ENCODE measurements at regions not wholly inside any gene's neighbourhood (a gene's known extent, or its start where the extent isn't known, plus 50 kb on each side); places are given as distances from the start of the nearest gene placed in this dataset.
A peak's percentile ranks its signal among the peaks of the same experiment; 100 is the strongest.

GRCh38 chr18:61980355-61980754, 87.5 kb upstream of the RNF152 start:
- ATAC-seq (ENCODE audit: low FRiP score in 2 of 2) = no peak
- 48 to 64% methylated on average over 2 of the region's 2 CpGs for WGBS, 2 donors

DNA sequence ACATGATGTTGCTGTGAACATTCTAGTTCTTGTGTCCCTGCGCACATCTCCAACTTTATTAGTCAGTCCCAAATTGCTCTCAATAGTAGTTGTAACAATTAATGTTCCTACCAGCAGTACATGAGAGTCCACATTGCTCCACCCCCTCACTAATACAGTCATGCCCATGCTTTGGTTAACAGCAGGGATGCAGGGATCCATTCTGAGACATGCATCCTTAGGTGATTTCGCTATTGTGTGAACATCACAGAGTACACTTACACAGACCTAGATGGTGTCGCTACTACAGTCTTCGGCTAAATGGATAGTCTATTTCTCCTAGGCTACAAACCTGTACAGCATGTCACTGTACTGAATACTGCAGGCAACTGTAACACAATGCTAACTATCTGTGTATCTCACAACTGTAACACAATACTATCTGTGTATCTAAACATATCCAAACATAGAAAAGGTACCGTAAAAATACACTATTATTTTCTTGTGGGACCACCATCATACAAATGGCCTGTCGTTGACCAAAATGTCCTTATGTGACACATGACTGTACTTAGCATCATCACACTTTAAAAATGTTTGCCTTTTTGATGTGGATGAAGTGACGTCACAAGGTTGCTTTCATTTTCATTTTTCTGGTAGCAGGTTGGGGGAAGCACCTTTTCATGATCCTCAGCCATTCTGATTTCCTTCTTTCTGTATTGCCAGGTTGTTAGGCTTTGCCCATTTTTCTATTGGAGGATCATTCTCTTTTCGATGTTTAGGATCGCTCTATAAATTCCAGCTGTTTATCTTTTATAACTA, 82.9 kb upstream of the RNF152 start:
- WGBS, 2 donors = 83 to 86% methylated on average over 9 of the region's 9 CpGs
- Histone ChIP-seq H3K36me3 (no peaks in the 10 kb centered on the region), H3K4me1 (peaks cover 0 to 7% (median 3%) of the 10 kb centered on the region in 4 donors), H3K27me3 (no peaks in the 10 kb centered on the region), H3K27ac (no peak overlapping the region), H3K4me3 (no peak overlapping the region), H3K9me3 (no peaks in the 10 kb centered on the region)
- no peak for TF ChIP-seq CTCF (IDR thresholded peaks at IDR 0.05)
- TF ChIP-seq POLR2A (IDR thresholded peaks at IDR 0.05) = no peak
- TF ChIP-seq POLR2AphosphoS5 (IDR thresholded peaks at IDR 0.05) = no peak
- TF ChIP-seq EP300 (IDR thresholded peaks at IDR 0.05) = no peak
- DNase-seq (no peak), ATAC-seq (ENCODE audit: low FRiP score in 2 of 2) (no peak)

More at GRCh38 chr18:61980355-61980754, 87.5 kb upstream of the RNF152 start:
- DNase-seq = no peak
- H3K27me3 ChIP-seq = no peaks in the 10 kb centered on the region
- peaks cover 0 to 5% (median 0%) of the 10 kb centered on the region in 4 donors for H3K4me1 ChIP-seq
- H3K36me3 ChIP-seq = no peaks in the 10 kb centered on the region
- H3K9me3 ChIP-seq = no peaks in the 10 kb centered on the region
- TF ChIP-seq POLR2A (IDR thresholded peaks at IDR 0.05) (no peak), CTCF (IDR thresholded peaks at IDR 0.05) (no peak), POLR2AphosphoS5 (IDR thresholded peaks at IDR 0.05) (no peak), EP300 (IDR thresholded peaks at IDR 0.05) (no peak)
- H3K4me3 ChIP-seq = no peak overlapping the region
- no peak overlapping the region for H3K27ac ChIP-seq

DNA sequence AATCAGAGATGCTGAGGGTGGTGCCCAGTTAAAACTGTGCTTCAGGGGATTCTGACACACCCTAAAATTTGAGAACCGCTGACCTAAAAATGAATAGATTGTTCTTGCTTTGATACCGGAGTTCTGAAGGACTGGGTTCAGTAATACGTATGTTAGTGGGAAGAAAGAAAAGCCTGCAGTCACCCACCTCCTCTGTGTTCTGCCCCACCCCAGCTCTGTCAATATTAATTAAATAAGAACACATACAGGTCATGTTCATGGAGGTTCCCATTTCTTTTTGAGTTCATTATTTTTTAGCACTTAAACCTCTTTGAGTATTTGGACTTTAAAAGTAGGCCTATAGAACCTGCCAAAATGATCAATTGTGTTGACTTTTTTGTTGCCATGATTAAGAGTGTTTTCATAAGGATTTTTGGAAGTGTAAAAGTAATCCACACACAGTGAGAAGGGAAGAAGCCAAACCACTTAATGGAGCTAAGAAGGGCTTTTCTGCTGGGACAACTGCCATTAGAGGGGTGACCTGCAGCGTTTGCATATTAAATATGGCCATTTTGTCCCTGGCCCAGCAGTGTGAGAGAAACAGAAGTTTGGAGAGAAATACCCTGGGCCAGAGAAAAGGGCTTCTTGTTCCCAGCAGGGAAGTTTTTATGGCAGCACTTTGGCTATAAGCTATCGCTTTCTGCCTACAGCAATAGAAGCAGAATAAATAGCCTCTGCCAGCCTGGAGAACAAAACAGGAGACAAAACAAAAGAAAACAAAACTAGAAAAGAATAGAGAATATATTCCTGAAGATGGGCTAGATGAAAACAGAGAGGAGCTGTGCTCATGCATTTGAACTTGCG, 80.7 kb upstream of the RNF152 start:
- Histone ChIP-seq H3K36me3 (no peaks in the 10 kb centered on the region), H3K4me1 (peaks cover 0 to 7% (median 0%) of the 10 kb centered on the region in 4 donors), H3K27ac (no peak overlapping the region), H3K4me3 (no peak overlapping the region), H3K9me3 (no peaks in the 10 kb centered on the region), H3K27me3 (no peaks in the 10 kb centered on the region)
- ATAC-seq (ENCODE audit: low FRiP score in 2 of 2) (no peak), DNase-seq (no peak)
- WGBS, 2 donors = 78 to 79% methylated on average over 6 of the region's 6 CpGs
- TF ChIP-seq EP300 (IDR thresholded peaks at IDR 0.05) (no peak), POLR2A (IDR thresholded peaks at IDR 0.05) (no peak), CTCF (IDR thresholded peaks at IDR 0.05) (no peak), POLR2AphosphoS5 (IDR thresholded peaks at IDR 0.05) (no peak)

DNA sequence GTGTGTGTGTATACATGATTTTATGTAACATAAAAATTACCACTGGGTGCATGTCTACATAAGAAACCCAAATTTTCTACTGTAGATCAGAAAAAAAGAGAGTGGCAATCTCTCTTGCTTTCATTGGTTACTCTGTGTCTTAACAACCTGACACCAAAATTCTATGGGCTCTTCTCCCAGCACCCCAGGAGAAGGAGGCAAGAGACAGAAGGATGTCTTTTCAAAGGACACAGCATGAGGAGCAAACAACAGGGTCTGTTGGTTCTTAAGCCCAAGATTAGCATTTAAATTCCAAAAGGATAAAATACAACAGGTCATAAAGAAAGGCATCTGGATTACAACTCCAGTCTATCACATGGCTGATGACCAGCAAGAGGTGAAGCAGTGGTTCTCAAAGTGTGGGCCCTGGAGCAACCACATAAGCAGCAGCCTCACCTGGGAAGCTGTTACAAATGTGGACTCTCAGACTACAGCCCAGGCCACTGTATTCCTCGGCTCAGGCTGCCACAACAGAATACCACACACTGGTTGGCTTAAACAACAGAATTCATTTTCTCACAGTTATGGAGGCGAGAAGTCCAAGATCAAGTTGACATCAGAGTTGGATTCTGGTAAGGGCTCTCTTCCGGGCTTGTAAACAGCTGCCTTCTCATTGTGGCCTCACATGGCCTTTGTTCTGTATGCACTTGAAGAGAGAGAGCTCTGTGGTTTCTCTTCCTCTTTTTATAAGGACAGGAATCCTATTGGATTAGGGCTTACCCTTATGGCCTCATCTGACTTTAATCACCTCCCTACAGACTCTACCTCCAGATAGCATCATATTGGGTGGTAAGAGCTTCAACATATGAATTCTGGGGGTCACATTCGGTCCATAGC, 79.8 kb upstream of the RNF152 start:
- peak; percentile 55 to 67 for ATAC-seq (ENCODE audit: low FRiP score in 2 of 2)

More for the DNA sequence above, 79.8 kb upstream of the RNF152 start:
- no peaks in the 10 kb centered on the region for H3K36me3 ChIP-seq
- H3K4me3 ChIP-seq = no peak overlapping the region
- WGBS, 2 donors = 61 to 63% methylated on average over 4 of the region's 4 CpGs
- peaks cover 0 to 7% (median 0%) of the 10 kb centered on the region in 4 donors for H3K4me1 ChIP-seq
- no peaks in the 10 kb centered on the region for H3K27me3 ChIP-seq
- H3K27ac ChIP-seq = no peak overlapping the region
- TF ChIP-seq POLR2AphosphoS5 (IDR thresholded peaks at IDR 0.05) = no peak
- no peak for TF ChIP-seq POLR2A (IDR thresholded peaks at IDR 0.05)
- TF ChIP-seq CTCF (IDR thresholded peaks at IDR 0.05) = no peak
- TF ChIP-seq EP300 (IDR thresholded peaks at IDR 0.05) = no peak
- no peaks in the 10 kb centered on the region for H3K9me3 ChIP-seq
- peak in 1 of 2 donors; percentile 32 for DNase-seq
